OCI-LY1 (cell line): ENCODE measurements at regions not wholly inside any gene's neighbourhood (a gene's known extent, or its start where the extent isn't known, plus 50 kb on each side); places are given as distances from the start of the nearest gene placed in this dataset.

ENCODE experiments used
- CTCF ChIP-seq: fragments of 200-600 bp; sonication (generic), shearing (Covaris generic); IDR thresholded peaks from 2 replicates; pipeline ENCODE4 v1.5.1; 2017; ENCODE audit warnings: mild to moderate bottlenecking, antibody characterized with exemption, low read length, moderate library complexity, mixed read lengths
- EZH2 ChIP-seq: fragments of 200-600 bp; sonication (generic), shearing (Covaris generic); IDR thresholded peaks from 2 replicates; pipeline ENCODE4 v1.8.0; 2017; ENCODE audit warnings: borderline replicate concordance, mixed run types, mild to moderate bottlenecking, antibody characterized with exemption, low read length, moderate library complexity, mixed read lengths

DNA sequence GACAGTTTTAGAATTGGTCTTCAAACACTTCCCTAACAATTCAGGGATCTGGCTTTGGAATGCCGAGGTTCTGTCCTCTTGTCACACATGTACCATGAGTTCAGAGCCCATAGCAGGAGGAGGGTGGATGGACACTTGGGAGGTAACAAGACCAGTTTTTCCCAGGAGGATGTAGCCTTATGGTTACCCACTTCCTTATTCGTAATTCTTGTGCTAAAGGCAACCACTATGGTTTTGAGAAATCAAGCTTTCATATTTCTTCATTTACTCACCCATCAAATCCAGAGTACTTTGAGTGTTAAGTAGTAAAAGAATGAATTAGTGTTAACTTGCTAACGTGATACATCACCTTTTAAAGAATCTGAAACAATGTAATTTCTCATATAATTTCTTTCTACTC, 479.6 kb upstream of the ALCAM start:
- TF ChIP-seq CTCF (no peak), EZH2 (no peak)
